ENCODE measurements at regions not wholly inside any gene's neighbourhood (a gene's known extent, or its start where the extent isn't known, plus 50 kb on each side); places are given as distances from the start of the nearest gene placed in this dataset.

GRCh38 chr2:128409326-128410034, 90.8 kb upstream of the HS6ST1 start:
- no peaks in the 10 kb centered on the region for H3K36me3 ChIP-seq (ENCODE audit: low read length)
- no peak overlapping the region for H3K9ac ChIP-seq (ENCODE audit: low read length)
- no peaks in the 10 kb centered on the region for H3F3A ChIP-seq (ENCODE audit: insufficient read depth)
- no peak overlapping the region for H2AFZ ChIP-seq (ENCODE audit: low read depth, low read length, severe bottlenecking)
- H3K9me2 ChIP-seq (replicated peaks; ENCODE audit: insufficient read depth, low read length) = no peaks in the 10 kb centered on the region
- H3K27me3 ChIP-seq (ENCODE audit: low read length) = no peaks in the 10 kb centered on the region
- H3K4me2 ChIP-seq (ENCODE audit: low read depth, low read length, poor library complexity, severe bottlenecking) = no peak overlapping the region
- H3K27ac ChIP-seq (ENCODE audit: low read depth, low read length) = no peak overlapping the region
- TF ChIP-seq CTCF (IDR thresholded peaks at IDR 0.05; ENCODE audit: insufficient read depth, low read length, poor library complexity, severe bottlenecking) (no peak), EZH2phosphoT487 (conservative IDR thresholded peaks at IDR 0.05; ENCODE audit: low read length) (no peak)
- H3K9me3 ChIP-seq (ENCODE audit: insufficient read depth, low read length) = no peaks in the 10 kb centered on the region
- H3K79me2 ChIP-seq (ENCODE audit: insufficient read depth, low read length) = no peaks in the 10 kb centered on the region
- H3K4me3 ChIP-seq (ENCODE audit: insufficient read depth, low read length, poor library complexity, severe bottlenecking) = no peak overlapping the region
- H4K20me1 ChIP-seq (ENCODE audit: low read depth, low read length) = no peaks in the 10 kb centered on the region

DNA sequence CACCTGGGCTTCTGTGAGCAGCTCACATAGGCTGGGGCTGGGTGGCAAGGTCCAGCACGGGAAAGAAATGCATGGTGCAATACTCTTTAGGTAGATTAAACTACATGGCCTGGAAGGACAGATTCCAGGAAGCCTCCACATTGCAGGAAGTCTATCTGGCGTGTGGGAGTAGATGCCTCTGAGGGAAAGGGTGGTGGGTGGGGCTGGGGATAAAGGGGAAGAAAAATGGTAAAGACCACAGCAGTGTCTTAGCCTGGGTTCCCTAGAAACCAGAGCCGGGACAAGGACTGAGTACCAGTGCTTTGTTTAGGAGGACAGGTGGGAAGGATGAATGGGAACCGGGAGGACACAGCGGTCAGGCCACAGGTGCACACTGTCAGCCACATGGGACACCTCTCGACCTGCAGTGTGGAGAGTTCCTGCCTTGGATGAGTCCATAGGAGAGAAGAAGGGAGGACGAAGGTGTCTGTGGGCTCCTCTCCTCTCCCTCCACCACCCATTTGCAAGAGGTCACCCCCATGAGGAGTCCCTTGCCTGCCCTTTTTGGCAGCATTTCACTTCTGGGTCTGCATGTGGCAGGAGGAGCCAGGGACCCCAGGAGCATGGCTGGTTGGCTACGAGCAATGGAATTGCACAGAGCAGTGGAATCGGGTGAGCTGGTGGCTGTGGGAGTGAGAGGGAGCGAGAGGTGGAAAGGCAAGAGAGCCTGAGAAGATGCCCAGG, 91.5 kb upstream of the HS6ST1 start:
- H3K27ac ChIP-seq (ENCODE audit: low read depth, low read length) = no peak overlapping the region
- H3K79me2 ChIP-seq (ENCODE audit: insufficient read depth, low read length) = no peaks in the 10 kb centered on the region
- H3K36me3 ChIP-seq (ENCODE audit: low read length) = no peaks in the 10 kb centered on the region
- TF ChIP-seq CTCF (IDR thresholded peaks at IDR 0.05; ENCODE audit: insufficient read depth, low read length, poor library complexity, severe bottlenecking) = no peak
- TF ChIP-seq EZH2phosphoT487 (conservative IDR thresholded peaks at IDR 0.05; ENCODE audit: low read length) = no peak
- H3K4me2 ChIP-seq (ENCODE audit: low read depth, low read length, poor library complexity, severe bottlenecking) = no peak overlapping the region
- H3K4me3 ChIP-seq (ENCODE audit: insufficient read depth, low read length, poor library complexity, severe bottlenecking) = no peak overlapping the region
- H3F3A ChIP-seq (ENCODE audit: insufficient read depth) = no peaks in the 10 kb centered on the region
- no peak overlapping the region for H2AFZ ChIP-seq (ENCODE audit: low read depth, low read length, severe bottlenecking)
- H4K20me1 ChIP-seq (ENCODE audit: low read depth, low read length) = no peaks in the 10 kb centered on the region
- H3K9me2 ChIP-seq (replicated peaks; ENCODE audit: insufficient read depth, low read length) = no peaks in the 10 kb centered on the region
- no peaks in the 10 kb centered on the region for H3K9me3 ChIP-seq (ENCODE audit: insufficient read depth, low read length)
- H3K9ac ChIP-seq (ENCODE audit: low read length) = no peak overlapping the region
- H3K27me3 ChIP-seq (ENCODE audit: low read length) = no peaks in the 10 kb centered on the region

DNA sequence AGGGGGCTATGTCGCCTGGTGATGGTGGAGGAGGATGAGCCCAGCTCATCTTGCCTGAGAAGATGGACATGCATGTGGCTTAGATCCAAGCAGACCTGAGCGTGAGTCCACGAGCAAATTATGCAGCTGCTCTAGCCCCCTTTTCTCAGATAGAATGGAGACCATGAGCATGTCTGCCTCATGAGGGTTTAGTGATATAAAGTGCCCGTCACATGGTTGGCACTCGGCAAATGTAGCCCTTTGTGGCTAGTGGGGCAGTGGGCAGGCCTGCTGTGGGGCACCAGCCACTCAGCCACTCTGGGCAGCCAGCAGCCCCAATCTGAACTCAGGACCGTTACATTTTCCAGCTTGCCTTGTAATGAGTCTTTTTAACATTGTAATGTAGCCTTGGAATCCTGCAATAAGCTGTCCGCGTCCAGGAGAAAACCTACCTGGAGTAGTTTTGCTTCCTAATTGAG, 92.1 kb upstream of the HS6ST1 start:
- Histone ChIP-seq H3F3A (ENCODE audit: insufficient read depth) (no peaks in the 10 kb centered on the region), H4K20me1 (ENCODE audit: low read depth, low read length) (no peaks in the 10 kb centered on the region), H3K79me2 (ENCODE audit: insufficient read depth, low read length) (no peaks in the 10 kb centered on the region), H3K9me2 (replicated peaks; ENCODE audit: insufficient read depth, low read length) (no peaks in the 10 kb centered on the region), H3K27ac (ENCODE audit: low read depth, low read length) (no peak overlapping the region), H3K4me2 (ENCODE audit: low read depth, low read length, poor library complexity, severe bottlenecking) (no peak overlapping the region), H3K9me3 (ENCODE audit: insufficient read depth, low read length) (no peaks in the 10 kb centered on the region), H3K36me3 (ENCODE audit: low read length) (no peaks in the 10 kb centered on the region), H3K27me3 (ENCODE audit: low read length) (no peaks in the 10 kb centered on the region), H3K4me3 (ENCODE audit: insufficient read depth, low read length, poor library complexity, severe bottlenecking) (no peak overlapping the region), H2AFZ (ENCODE audit: low read depth, low read length, severe bottlenecking) (no peak overlapping the region), H3K9ac (ENCODE audit: low read length) (no peak overlapping the region)
- TF ChIP-seq EZH2phosphoT487 (conservative IDR thresholded peaks at IDR 0.05; ENCODE audit: low read length) = no peak
- no peak for TF ChIP-seq CTCF (IDR thresholded peaks at IDR 0.05; ENCODE audit: insufficient read depth, low read length, poor library complexity, severe bottlenecking)
